ENCODE measurements at regions not wholly inside any gene's neighbourhood (a gene's known extent, or its start where the extent isn't known, plus 50 kb on each side); places are given as distances from the start of the nearest gene placed in this dataset.

DNA sequence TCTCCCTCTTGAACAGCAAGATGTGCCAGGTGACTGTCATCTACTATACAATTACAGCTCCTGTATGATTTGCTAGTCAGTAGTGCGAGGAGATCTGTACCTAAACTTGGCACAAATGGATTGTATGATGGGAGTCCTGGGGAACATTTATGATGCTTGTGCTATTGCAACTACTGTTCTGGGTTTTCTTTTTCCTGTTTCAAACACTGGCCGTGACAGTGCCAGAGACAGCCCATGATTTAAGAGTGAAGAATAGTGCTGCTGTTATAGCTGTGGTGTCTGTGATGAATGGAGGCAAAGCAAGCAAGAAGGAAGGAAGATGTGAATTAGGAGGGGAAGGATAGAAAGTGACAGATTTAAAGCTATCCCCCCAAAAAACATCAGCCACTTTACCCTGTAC lies 1868.9 kb downstream of the PCDH7 start:
- 39% methylated on average over 2 of the region's 2 CpGs for WGBS
- no peaks in the 10 kb centered on the region for H3K4me1 ChIP-seq (replicated peaks)
- TF ChIP-seq POLR2AphosphoS5 (IDR thresholded peaks at IDR 0.05) (no peak), POLR2A (IDR thresholded peaks at IDR 0.05) (no peak)
- H3K36me3 ChIP-seq = no peaks in the 10 kb centered on the region
- H3K4me3 ChIP-seq = no peak overlapping the region
- no peak overlapping the region for H3K27ac ChIP-seq
- no peaks in the 10 kb centered on the region for H3K9me3 ChIP-seq
- H3K27me3 ChIP-seq (replicated peaks; ENCODE audit: insufficient read depth) = no peaks in the 10 kb centered on the region
- intact Hi-C loops (cut with DNase I) = no loop called here
- DNase-seq (ENCODE audit: low spot score) = no peak

DNA sequence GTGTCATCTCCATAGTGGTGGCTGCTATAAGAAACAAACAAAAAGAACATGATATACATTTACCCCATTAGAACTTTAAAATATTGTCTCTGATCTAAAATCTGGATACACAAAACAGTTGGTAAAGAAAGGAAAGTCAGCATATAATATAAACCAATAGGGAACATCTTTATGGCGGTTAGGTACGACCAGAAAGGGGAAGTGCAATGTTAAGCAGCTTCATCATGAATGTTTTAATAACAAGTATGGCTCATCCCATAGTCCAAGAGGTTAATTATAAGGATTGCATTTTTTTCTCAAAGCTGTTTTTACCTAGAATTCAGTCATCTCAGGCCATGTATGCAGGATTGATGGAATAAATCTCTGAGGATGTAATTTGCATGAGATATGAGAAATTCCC lies 1869.7 kb downstream of the PCDH7 start:
- intact Hi-C loops (cut with DNase I) = no loop called here

DNA sequence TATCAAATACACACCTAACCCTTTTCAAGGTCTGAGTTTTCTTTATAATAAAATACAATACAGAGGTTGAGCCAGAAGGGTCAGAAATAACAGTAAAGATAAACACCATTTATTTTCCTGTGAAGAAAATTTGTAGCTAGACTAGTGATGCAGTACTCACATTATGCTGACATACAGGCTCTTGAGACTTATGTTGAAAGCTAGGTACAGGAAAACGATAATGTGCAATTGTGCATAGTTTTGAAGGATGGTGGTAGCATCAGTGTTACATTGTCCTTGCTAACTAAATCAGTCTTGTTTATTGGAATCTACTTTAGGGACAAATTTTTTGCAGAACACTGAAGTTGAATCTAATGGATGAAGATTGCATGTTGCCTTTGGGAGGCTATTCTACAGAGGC lies 1877.2 kb downstream of the PCDH7 start:
- DNase-seq (ENCODE audit: low spot score) = no peak
- Histone ChIP-seq H3K4me1 (replicated peaks) (no peaks in the 10 kb centered on the region), H3K36me3 (no peaks in the 10 kb centered on the region), H3K27ac (no peak overlapping the region), H3K4me3 (no peak overlapping the region), H3K27me3 (replicated peaks; ENCODE audit: insufficient read depth) (no peaks in the 10 kb centered on the region), H3K9me3 (no peaks in the 10 kb centered on the region)
- WGBS = 94% methylated on average over 1 of the region's 1 CpG
- no peak for TF ChIP-seq POLR2AphosphoS5 (IDR thresholded peaks at IDR 0.05)
- no peak for TF ChIP-seq CTCF (IDR thresholded peaks at IDR 0.05)
- TF ChIP-seq POLR2A (IDR thresholded peaks at IDR 0.05) = no peak
- intact Hi-C loops (cut with DNase I) = no loop called here

More for the DNA sequence above, 1869.7 kb downstream of the PCDH7 start:
- Histone ChIP-seq H3K36me3 (no peaks in the 10 kb centered on the region), H3K27ac (no peak overlapping the region), H3K9me3 (no peaks in the 10 kb centered on the region), H3K27me3 (replicated peaks; ENCODE audit: insufficient read depth) (no peaks in the 10 kb centered on the region), H3K4me1 (replicated peaks) (no peaks in the 10 kb centered on the region), H3K4me3 (no peak overlapping the region)
- 71% methylated on average over 2 of the region's 2 CpGs for WGBS
- TF ChIP-seq POLR2AphosphoS5 (IDR thresholded peaks at IDR 0.05) = no peak
- no peak for TF ChIP-seq POLR2A (IDR thresholded peaks at IDR 0.05)
- TF ChIP-seq CTCF (IDR thresholded peaks at IDR 0.05) = no peak
- DNase-seq (ENCODE audit: low spot score) = no peak

DNA sequence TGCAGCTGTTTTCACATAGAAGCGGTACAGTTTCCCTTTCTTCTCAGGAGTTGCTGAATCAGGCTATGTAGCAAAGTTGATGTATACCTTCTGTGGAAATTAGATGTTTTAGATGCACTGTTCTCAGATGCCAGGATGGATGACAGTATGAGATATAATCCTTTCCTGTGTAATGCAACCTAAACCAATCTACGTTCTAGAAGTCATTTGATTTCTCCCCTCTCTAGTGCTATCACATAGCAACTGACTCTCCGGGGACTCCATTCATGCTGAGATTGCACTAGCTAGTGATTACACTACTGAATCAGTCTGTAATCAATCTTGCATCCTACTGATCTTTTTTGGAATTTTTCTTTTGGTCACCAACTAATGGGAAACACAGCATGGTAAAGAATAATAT lies 1881.7 kb downstream of the PCDH7 start:
- TF ChIP-seq POLR2A (IDR thresholded peaks at IDR 0.05) = no peak
- TF ChIP-seq CTCF (IDR thresholded peaks at IDR 0.05) = no peak
- no peak for TF ChIP-seq POLR2AphosphoS5 (IDR thresholded peaks at IDR 0.05)
- H3K4me1 ChIP-seq (replicated peaks) = no peaks in the 10 kb centered on the region
- no peaks in the 10 kb centered on the region for H3K9me3 ChIP-seq
- WGBS = 74% methylated on average over 3 of the region's 3 CpGs
- no peaks in the 10 kb centered on the region for H3K36me3 ChIP-seq
- intact Hi-C loops (cut with DNase I) = no loop called here
- no peak for DNase-seq (ENCODE audit: low spot score)
- H3K27me3 ChIP-seq (replicated peaks; ENCODE audit: insufficient read depth) = no peaks in the 10 kb centered on the region
- no peak overlapping the region for H3K27ac ChIP-seq
- no peak overlapping the region for H3K4me3 ChIP-seq

GRCh38 chr4:32607978-32608377 lies 1887.8 kb downstream of the PCDH7 start:
- TF ChIP-seq CTCF (IDR thresholded peaks at IDR 0.05) (no peak), POLR2A (IDR thresholded peaks at IDR 0.05) (no peak), POLR2AphosphoS5 (IDR thresholded peaks at IDR 0.05) (no peak)
- Histone ChIP-seq H3K36me3 (no peaks in the 10 kb centered on the region), H3K27me3 (replicated peaks; ENCODE audit: insufficient read depth) (no peaks in the 10 kb centered on the region), H3K4me3 (no peak overlapping the region), H3K27ac (no peak overlapping the region), H3K9me3 (no peaks in the 10 kb centered on the region), H3K4me1 (replicated peaks) (no peaks in the 10 kb centered on the region)
- 90% methylated on average over 1 of the region's 1 CpG for WGBS
- DNase-seq (ENCODE audit: low spot score) = no peak
- intact Hi-C loops (cut with DNase I) = no loop called here
